Psoas muscle (tissue), 7 donors: ENCODE measurements at regions not wholly inside any gene's neighbourhood (a gene's known extent, or its start where the extent isn't known, plus 50 kb on each side); places are given as distances from the start of the nearest gene placed in this dataset.

Source experiments
- ATAC-seq, 4 donors: fragments of 200-7000 bp; cut with Tn5 transposase; one replicate each; pipeline ENCODE4 v1.9.1; 2020; ENCODE audit warnings: moderate library complexity in 3 of 4, mild to moderate bottlenecking in 2 of 4
- DNase-seq, 2 donors: peaks; one replicate each; pipeline ENCODE4 v3.0.0-alpha.2; 2020
- H3K27ac ChIP-seq: fragments of 200-600 bp; one replicate; pipeline ENCODE4 v1.8.0; 2022
- H3K27me3 ChIP-seq, 3 donors: fragments of 200-600 bp in 1 of 3; one replicate each; pipeline versions ENCODE4 v1.6.1 to v1.8.0; 2013 to 2022; ENCODE audit warnings: low read length in 2 of 3, mild to moderate bottlenecking in 2 of 3, moderate library complexity in 1 of 3; ENCODE audit not compliant: insufficient read depth in 3 of 3
- H3K36me3 ChIP-seq, 2 donors: fragments of 200-600 bp in 1 of 2; one replicate each; pipeline versions ENCODE4 v1.6.1 to v1.8.0; 2013 to 2022; ENCODE audit warnings: low read depth in 1 of 2, mild to moderate bottlenecking in 1 of 2, moderate library complexity in 1 of 2; ENCODE audit not compliant: insufficient read depth in 1 of 2
- H3K4me1 ChIP-seq: fragments of 200-600 bp; one replicate; pipeline ENCODE4 v1.8.0; 2022
- H3K4me3 ChIP-seq: fragments of 200-600 bp; one replicate; pipeline ENCODE4 v1.8.0; 2022; ENCODE audit warnings: mild to moderate bottlenecking
- H3K9me3 ChIP-seq: fragments of 200-600 bp; one replicate; pipeline ENCODE4 v1.8.0; 2022
- CTCF ChIP-seq: fragments of 200-600 bp; IDR thresholded peaks from one replicate; pipeline ENCODE4 v1.8.0; 2022; ENCODE audit warnings: antibody characterized with exemption
- WGBS, 3 donors: extraction: QIAGEN DNeasy Blood & Tissue Kit; methylation state at CpG; one replicate each; pipeline versions ENCODE4 v1.1.6 to v1.1.7; 2013; 5-methylcytosine and 5-hydroxymethylcytosine counted together
- intact Hi-C, 2 donors: fragments of 100-400 bp; cut with DNase I; formaldehyde crosslinking; loops; one replicate each; pipeline versions ENCODE4 v1.11.0 to v1.14.2; 2022
- donor health status: healthy with polysubstance abuse.
- donor health status: DM: no; HTN: no; CAD: no; lungs with moderate emphysema.
- donor health status: Bipolar disorder and iron deficiency.
- donor health status: healthy.
- donor health status: DM: yes; HTN: yes; CAD: no.
- donor health status: DM: no; HTN: no; CAD: no.
- donor health status: DM: yes; HTN: yes; CAD: no.

- H3K4me1 ChIP-seq: no peaks in the 10 kb centered on the region
- WGBS, 3 donors: 83 to 93% (median 91%) methylated on average over 20 to 22 of the region's 22 CpGs
- ATAC-seq: no peak
- H3K36me3 ChIP-seq: no peaks in the 10 kb centered on the region
- H3K27me3 ChIP-seq: no peaks in the 10 kb centered on the region
- H3K4me3 ChIP-seq: no peak overlapping the region
- no peak overlapping the region for H3K27ac ChIP-seq
- TF ChIP-seq CTCF: no peak
- DNase-seq: no peak
- intact Hi-C loops: no loop called here
- no peaks in the 10 kb centered on the region for H3K9me3 ChIP-seq
Observed at GRCh38 chr4:188754372-188755002, 615.2 kb downstream of the TRIML1 start.

- H3K9me3 ChIP-seq: no peaks in the 10 kb centered on the region
- no peaks in the 10 kb centered on the region for H3K36me3 ChIP-seq
- H3K27ac ChIP-seq: no peak overlapping the region
- no peaks in the 10 kb centered on the region for H3K27me3 ChIP-seq
- H3K4me3 ChIP-seq: no peak overlapping the region
- H3K4me1 ChIP-seq: no peaks in the 10 kb centered on the region
- DNase-seq (no peak), ATAC-seq (no peak)
- intact Hi-C loops: no loop called here
- WGBS, 3 donors: 75 to 81% (median 77%) methylated on average over 3 of the region's 3 CpGs
- TF ChIP-seq CTCF: no peak
Observed at GRCh38 chr4:188767496-188767895, 628.3 kb downstream of the TRIML1 start.

- DNase-seq (no peak), ATAC-seq (no peak)
- 20 to 31% (median 28%) methylated on average over 4 of the region's 4 CpGs for WGBS, 3 donors
- Histone ChIP-seq H3K9me3 (no peaks in the 10 kb centered on the region), H3K4me1 (no peaks in the 10 kb centered on the region), H3K4me3 (no peak overlapping the region), H3K27ac (no peak overlapping the region), H3K27me3 (no peaks in the 10 kb centered on the region), H3K36me3 (no peaks in the 10 kb centered on the region)
- intact Hi-C loops: no loop called here
- no peak for TF ChIP-seq CTCF
Observed at GRCh38 chr4:188778905-188779304, 639.7 kb downstream of the TRIML1 start.

GRCh38 chr4:188779581-188779980 lies 640.3 kb downstream of the TRIML1 start:
- no peaks in the 10 kb centered on the region for H3K36me3 ChIP-seq
- H3K4me1 ChIP-seq: no peaks in the 10 kb centered on the region
- 64 to 74% (median 69%) methylated on average over 3 of the region's 3 CpGs for WGBS, 3 donors
- no peak overlapping the region for H3K27ac ChIP-seq
- ATAC-seq: no peak
- no peak overlapping the region for H3K4me3 ChIP-seq
- no peak for DNase-seq
- no peaks in the 10 kb centered on the region for H3K27me3 ChIP-seq
- no peaks in the 10 kb centered on the region for H3K9me3 ChIP-seq
- TF ChIP-seq CTCF: no peak
- intact Hi-C loops: no loop called here

GRCh38 chr4:188780028-188780427 lies 640.8 kb downstream of the TRIML1 start:
- Histone ChIP-seq H3K4me3 (no peak overlapping the region), H3K27me3 (no peaks in the 10 kb centered on the region), H3K9me3 (no peaks in the 10 kb centered on the region), H3K4me1 (no peaks in the 10 kb centered on the region), H3K36me3 (no peaks in the 10 kb centered on the region), H3K27ac (no peak overlapping the region)
- no peak for DNase-seq
- no peak for TF ChIP-seq CTCF
- 84 to 89% (median 88%) methylated on average over 5 of the region's 5 CpGs for WGBS, 3 donors
- no peak for ATAC-seq
- intact Hi-C loops: no loop called here
